Ecto neural progenitor cell (in vitro differentiated cells): ENCODE measurements at regions not wholly inside any gene's neighbourhood (a gene's known extent, or its start where the extent isn't known, plus 50 kb on each side); places are given as distances from the start of the nearest gene placed in this dataset.
"Not testable (repeated sequence)": the region's sequence is repeated elsewhere in the genome, so short reads cannot be mapped to it uniquely, and the experiment has no call there.

Experiments
- DNase-seq: peaks from one replicate; pipeline ENCODE4 v3.0.0-alpha.2; 2018; ENCODE audit warnings: low spot score

DNA sequence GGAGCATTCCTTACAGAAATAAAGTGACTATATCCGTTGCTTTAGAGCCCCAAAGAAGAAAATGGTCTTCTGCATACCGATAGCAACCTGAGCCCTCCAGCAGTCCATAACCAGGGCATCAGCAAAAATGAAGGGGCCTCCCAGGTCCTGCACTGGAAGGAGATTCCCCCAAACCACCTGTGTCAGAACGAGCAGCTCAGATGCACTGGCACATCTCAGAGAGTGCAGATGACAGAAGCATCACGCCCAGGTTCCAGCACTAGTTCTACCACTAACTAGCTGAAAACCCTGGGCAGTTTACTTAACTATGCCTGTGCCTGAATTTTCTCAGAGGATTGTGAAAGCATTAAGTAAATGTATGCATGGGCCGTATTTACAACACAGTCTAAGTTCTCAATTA, 466.7 kb upstream of the MYT1L start:
- no peak for DNase-seq

DNA sequence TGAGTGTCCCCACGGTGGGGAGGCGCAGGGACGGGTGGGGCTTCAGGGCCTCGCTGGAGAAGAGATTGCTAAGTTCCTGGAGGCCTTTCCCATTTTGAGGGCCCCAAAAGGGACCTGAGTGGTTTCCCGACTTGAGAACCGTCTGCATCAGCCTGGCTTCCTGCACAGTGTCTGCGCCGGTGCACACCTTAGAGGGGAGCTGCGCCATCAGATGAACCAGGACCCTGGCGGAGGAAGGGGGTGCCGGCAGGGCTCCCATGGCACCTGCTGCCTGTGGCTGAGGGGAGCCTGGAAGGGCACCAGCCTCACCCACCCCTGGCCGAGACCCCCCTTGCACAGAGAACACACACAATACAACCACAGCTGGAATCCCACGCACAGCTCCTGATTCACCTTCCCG, 465.1 kb upstream of the MYT1L start:
- peak; percentile 30 for DNase-seq

DNA sequence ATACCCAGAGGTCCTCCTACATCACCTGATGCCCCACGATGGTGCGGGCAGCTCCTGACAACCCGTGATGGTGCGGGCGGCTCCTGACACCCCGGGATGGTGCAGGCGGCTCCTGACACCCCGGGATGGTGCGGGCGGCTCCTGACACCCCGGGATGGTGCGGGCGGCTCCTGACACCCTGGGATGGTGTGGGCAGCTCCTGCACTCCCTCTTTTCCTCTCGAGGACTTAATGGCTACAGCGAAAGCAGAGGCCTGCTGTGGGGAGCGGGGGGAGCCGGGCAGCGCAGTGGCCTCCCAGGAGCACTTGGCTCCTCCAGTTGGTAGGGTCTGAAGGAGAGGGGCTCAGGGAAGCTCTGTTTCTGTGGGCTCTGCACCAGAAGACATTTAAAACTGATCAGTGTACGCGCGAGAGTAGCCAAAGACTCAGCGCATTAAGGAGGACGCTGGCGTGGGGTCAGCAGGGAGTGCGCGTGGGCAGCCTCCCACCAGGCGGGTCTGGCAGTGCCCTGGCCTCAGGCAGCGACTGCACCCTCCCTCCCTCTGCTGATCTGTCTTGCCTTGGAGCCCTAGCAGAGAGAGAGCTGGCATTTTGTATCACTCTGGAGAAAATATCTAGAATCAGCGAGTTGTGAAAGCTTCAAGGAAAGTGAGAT, 464.5 kb upstream of the MYT1L start:
- DNase-seq: no peak

GRCh38 chr2:2793925-2794560, 463.0 kb upstream of the MYT1L start:
- no peak for DNase-seq

GRCh38 chr2:2793514-2793913, 462.4 kb upstream of the MYT1L start:
- DNase-seq: no peak

- no peak for DNase-seq
These were observed 460.5 kb upstream of the MYT1L start for GRCh38 chr2:2791606-2792005.

- DNase-seq: no peak
These were observed 460.0 kb upstream of the MYT1L start for GRCh38 chr2:2791031-2791430.

DNA sequence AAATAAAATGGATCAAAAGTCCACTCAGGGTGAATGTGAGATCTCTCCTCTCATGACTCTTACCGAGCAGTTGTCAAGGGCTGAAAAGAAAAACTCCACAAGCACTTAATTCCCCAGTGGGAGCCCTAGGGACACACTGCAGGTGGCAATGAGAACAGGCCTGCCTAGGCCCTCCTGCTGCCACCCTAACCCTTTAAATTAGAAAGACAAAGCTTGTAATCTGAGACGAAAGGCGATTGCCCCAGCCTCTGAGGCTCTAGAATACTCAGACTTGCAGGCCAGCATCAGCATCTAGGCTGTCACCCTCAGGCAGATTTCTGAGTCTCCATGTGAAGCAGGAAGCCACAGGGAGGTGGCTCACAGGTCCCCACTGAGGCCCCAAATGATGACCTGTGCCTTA, 457.0 kb upstream of the MYT1L start:
- peak; percentile 59 for DNase-seq

DNA sequence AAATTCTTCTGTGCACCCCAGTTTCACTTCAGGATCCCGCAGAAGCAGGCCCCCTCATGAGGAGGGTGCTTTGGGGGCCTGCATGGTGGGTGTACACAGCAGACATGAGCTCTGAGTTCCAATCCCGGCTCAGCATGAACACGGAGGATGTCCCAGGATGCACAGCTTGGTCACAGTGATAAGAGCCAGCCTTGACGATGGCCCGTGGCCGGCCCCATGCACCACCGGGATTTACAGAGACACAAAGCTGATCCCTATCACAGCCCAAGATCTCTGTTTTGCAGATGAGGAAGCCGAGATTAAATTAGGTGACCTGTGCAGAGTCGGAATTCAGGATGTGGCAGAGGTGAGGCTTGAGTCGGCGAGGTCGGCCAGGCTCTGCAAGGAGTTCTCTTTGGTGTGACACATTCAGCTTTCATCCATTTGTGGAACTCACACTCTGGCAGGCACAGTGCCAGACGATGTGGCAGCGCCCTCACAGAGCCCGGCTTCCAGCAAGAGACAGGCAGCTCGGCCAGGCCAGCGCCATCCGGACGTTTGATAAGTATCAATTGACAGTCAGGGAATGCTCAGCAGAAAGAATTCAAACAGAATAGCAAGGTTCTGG, 456.3 kb upstream of the MYT1L start:
- no peak for DNase-seq

- no peak for DNase-seq
These were observed 450.9 kb upstream of the MYT1L start for GRCh38 chr2:2782007-2782406.

DNA sequence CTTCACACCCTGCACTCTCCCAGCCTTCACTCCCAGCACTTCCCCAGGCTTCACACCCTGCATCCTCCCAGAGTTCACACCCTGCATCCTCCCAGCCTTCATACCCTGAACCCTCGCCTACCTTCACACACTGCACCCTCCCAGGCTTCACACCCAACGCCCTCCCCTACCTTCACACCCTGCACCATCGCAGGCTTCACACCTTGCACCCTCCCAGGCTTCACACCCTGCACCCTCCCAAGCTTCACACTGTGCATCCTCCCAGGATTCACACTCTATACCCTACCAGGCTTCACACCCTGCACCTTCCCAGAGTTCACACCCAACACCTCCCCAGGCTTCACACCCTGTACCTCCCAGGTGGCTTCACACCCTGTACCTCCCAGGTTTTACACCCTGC, 448.7 kb upstream of the MYT1L start:
- DNase-seq: no peak

DNA sequence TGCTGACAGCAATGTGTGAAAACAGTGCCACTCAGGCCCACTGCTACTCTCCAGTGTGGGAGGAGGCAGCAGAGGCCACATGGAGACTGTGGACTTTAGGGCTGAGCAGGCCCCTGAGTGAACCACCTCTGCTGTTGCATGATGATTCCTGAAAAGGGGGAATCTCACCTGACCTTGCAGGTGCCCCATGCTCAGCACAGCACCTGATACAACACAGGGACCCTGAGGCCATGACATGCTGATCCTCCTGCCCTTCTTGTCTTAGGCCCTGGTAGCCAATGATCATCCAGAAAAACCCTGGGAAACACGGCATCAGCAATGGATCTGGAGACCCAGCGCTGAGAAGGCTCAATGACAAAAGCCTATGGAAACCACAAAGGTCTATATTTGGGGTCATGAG, 446.8 kb upstream of the MYT1L start:
- DNase-seq: no peak

DNA sequence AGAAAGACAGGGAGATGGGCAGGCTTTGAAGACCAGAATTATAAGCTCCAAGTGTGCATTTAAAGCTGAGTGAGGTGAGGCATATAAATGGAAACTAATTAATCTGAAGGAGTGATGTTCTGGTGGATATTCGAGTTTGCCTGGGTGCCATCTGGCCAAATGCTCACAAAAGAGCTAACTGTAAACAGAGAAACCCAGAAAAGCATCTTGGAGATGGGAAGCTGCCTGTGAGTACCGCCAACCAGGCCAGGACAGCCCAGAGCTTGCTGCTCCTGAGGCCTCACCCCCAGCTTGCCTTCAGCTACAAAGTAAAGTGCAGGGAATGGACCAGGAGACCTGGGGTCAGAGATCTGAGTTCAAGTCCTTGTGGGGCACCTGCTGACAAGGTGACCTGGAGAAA, 446.1 kb upstream of the MYT1L start:
- DNase-seq: no peak

DNA sequence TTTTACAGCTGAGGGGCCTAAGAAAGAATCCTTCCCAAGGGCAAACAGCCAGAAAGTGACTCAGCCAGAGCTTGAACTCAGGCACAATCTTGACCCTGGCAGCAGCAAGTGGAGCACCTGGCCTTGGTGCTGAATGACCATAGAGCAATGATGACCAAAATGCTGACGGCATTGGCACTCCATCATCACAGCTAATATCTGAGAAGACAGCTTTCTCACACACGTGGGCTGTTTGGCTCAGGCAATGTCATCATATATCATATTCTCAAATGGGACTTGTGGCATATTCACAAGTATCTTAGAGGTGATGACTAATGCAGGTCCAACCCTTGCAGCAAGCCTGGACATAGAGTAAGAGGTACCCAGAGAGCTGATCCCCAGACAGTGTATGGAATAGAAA, 443.9 kb upstream of the MYT1L start:
- no peak for DNase-seq

DNA sequence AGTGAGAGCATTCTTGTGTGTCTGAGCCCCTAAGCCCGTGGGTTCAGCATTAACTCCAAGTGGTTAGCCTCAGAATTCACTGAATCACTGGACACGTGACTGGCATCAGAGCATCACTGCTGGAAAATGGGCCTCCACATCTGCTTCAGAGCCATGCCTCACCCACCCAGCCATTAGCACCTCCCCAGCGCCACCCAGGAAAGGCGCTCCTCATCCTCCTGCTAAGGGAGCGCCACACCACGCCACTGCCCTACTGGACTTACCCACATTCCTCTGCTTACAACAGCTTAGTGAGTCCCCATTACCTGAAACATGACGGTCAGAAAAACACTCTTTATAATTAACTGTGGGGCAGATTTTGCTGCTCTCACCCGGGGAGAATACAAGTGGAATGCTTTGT, 442.6 kb upstream of the MYT1L start:
- DNase-seq: no peak

GRCh38 chr2:2773080-2773479, 442.0 kb upstream of the MYT1L start:
- not testable (repeated sequence) for DNase-seq

- DNase-seq: no peak
These were observed 440.8 kb upstream of the MYT1L start for GRCh38 chr2:2771721-2772411.

- DNase-seq: no peak
These were observed 438.7 kb upstream of the MYT1L start for GRCh38 chr2:2769481-2770431.

DNA sequence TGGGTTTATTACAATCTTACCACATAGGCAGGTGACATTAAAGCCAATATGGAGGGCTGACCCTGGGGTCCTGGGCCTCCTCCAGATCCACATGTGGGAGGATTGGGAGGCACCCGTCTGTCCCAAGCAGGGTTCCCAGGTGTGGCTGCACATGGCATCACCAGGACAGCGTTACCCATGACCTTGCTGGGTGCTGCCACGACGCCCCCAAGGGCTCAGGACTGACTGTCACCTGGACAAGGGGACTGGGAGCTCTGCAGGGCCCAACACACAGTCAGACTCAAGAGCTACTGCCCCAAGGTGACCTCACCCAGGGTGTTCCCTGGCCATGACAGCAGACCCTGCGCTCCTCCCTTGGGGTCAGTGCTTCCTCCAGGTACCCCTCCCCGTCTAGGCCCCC, 437.4 kb upstream of the MYT1L start:
- no peak for DNase-seq

DNA sequence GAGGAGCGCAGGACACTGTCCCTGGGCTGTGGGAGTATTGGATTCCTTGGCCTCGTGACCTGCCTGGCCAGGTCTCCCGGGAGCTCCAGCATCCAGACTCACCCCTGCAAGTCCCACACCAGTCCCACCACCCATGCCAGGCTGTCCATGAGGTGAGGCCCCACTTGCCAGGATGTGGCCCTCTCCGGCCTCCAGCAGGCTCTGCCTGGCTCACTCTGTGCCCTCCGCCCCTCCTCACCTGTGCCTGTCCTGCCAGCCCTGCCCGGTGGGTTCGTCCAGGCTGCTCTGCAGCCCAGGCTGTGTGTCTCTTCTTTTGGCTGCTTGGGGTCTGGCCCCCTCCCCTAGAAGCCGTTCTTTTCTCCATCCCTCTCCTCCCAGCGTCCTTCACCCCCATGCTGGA, 436.8 kb upstream of the MYT1L start:
- DNase-seq: no peak

DNA sequence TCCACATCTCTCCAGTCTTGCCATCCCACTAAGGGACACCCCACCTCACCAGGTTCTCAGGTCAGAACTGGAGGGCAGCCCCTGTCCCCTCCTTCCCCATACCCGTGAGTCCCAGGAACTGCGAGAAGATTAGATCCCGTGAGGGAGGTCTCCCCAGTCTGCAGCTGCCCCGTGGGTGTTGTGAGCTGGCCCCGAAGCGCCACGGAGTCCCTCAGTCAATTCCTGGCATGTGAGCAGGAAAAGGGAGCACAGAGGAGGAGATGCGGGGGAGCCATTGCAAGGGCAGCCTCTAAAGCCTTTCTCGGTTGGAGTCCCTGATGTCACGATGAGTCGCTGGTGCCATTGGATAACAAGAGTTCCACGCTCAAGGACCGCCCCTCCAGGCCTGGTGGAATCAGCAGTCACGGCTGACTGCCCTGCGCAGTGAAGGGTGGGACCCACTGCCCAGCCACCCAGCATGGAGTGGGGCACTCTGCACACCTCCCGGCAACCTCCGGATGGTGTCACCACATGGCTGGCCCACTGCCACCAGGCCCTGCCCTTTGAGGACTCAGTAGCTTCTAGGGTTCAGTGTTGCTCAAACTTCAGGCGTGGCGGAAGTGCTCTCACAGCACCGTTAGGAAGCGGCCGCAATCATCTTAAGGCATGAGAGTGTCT, 434.9 kb upstream of the MYT1L start:
- no peak for DNase-seq
